Ovary (tissue), 3 donors: ENCODE measurements at regions not wholly inside any gene's neighbourhood (a gene's known extent, or its start where the extent isn't known, plus 50 kb on each side); places are given as distances from the start of the nearest gene placed in this dataset.

Source experiments
- CTCF ChIP-seq, 3 donors: fragments of 450-650 bp in 2 of 3; fragments of 200-600 bp in 1 of 3; IDR thresholded peaks; one replicate each; pipeline versions ENCODE4 v1.5.1 to v1.8.0; 2016 to 2022; ENCODE audit warnings: antibody characterized with exemption in 3 of 3, mild to moderate bottlenecking in 1 of 3
- EP300 ChIP-seq: sonication (generic); formaldehyde crosslinking; IDR thresholded peaks from one replicate; pipeline ENCODE4 v1.6.1; 2017; ENCODE audit warnings: antibody characterized with exemption
- POLR2A ChIP-seq: fragments of 450-650 bp; IDR thresholded peaks from one replicate; pipeline ENCODE4 v1.6.1; 2017; ENCODE audit warnings: antibody characterized with exemption, mild to moderate bottlenecking, moderate library complexity
- donor health status: DM: no; HTN: no; CAD: no.

- TF ChIP-seq POLR2A, result no peak
- no peak for TF ChIP-seq CTCF (IDR thresholded peaks at IDR 0.05)
- TF ChIP-seq EP300, result no peak
These were observed 242.0 kb downstream of the PTGER3 start for GRCh38 chr1:70805641-70806040.
